IMR-90 (cell line): ENCODE measurements at regions not wholly inside any gene's neighbourhood (a gene's known extent, or its start where the extent isn't known, plus 50 kb on each side); places are given as distances from the start of the nearest gene placed in this dataset.

Experiments used
- ATAC-seq: fragments of 200-7000 bp; cut with Tn5 transposase; 2 replicates; pipeline ENCODE4 v1.9.1; 2020; ENCODE audit warnings: low read depth, mild to moderate bottlenecking, moderate library complexity
- BruUV-seq: library from RNA; stranded (reverse); fragments of 400-500 nt; replicated peaks from 2 replicates; lab custom pipeline; 2021; lab: Mats Ljungman, UMichigan
- CTCF ChIA-PET: fragments of 300-600 bp; formaldehyde crosslinking; extraction: SDS; loops from one replicate; lab custom pipeline; 2021; ENCODE audit warnings: antibody characterized with exemption; lab: Yijun Ruan, JAX
- POLR2A ChIA-PET: fragments of 300-600 bp; sonication (Branson Sonifier 250); formaldehyde crosslinking; loops from one replicate; lab custom pipeline; 2022; ENCODE audit warnings: antibody characterized with exemption; ENCODE audit not compliant: unreplicated experiment; lab: Charles Lee
- DNase-seq: peaks from one replicate; pipeline ENCODE4 v3.0.0; 2013
- H2AFZ ChIP-seq: replicated peaks from 2 replicates; pipeline ENCODE3; 2013; ENCODE audit warnings: low read length, mild to moderate bottlenecking; ENCODE audit not compliant: poor library complexity
- H2AK5ac ChIP-seq: 2 replicates; pipeline ENCODE4 v1.6.1; 2013; ENCODE audit warnings: low read depth, low read length, inconsistent platforms
- H2AK9ac ChIP-seq: replicated peaks from 2 replicates; pipeline ENCODE3; 2013; ENCODE audit warnings: mild to moderate bottlenecking, low read depth, low read length, moderate library complexity; ENCODE audit not compliant: poor library complexity
- H2BK120ac ChIP-seq: 2 replicates; pipeline ENCODE4 v1.6.1; 2013; ENCODE audit warnings: low read depth, low read length, inconsistent platforms
- H2BK15ac ChIP-seq: 3 replicates; pipeline ENCODE4 v1.6.1; 2013; ENCODE audit warnings: low read depth, low read length, inconsistent platforms
- H2BK20ac ChIP-seq: 2 replicates; pipeline ENCODE4 v1.6.1; 2013; ENCODE audit warnings: low read depth, mild to moderate bottlenecking, inconsistent platforms, low read length, moderate library complexity
- H2BK5ac ChIP-seq: 2 replicates; pipeline ENCODE4 v1.6.1; 2013; ENCODE audit warnings: mild to moderate bottlenecking, low read depth, low read length, inconsistent platforms; ENCODE audit not compliant: poor library complexity, severe bottlenecking
- H3K14ac ChIP-seq: replicated peaks from 2 replicates; pipeline ENCODE4 v1.6.1; 2013; ENCODE audit warnings: low read depth, low read length, inconsistent platforms
- H3K18ac ChIP-seq: 2 replicates; pipeline ENCODE4 v1.6.1; 2013; ENCODE audit warnings: low read depth, low read length, control low read depth
- H3K23ac ChIP-seq: 2 replicates; pipeline ENCODE4 v1.6.1; 2013; ENCODE audit warnings: low read depth, low read length, inconsistent platforms
- H3K27ac ChIP-seq: 2 replicates; pipeline ENCODE4 v1.5.1; 2013; ENCODE audit warnings: mild to moderate bottlenecking, control low read depth, low read length; ENCODE audit not compliant: insufficient read depth
- H3K27me3 ChIP-seq: 2 replicates; pipeline ENCODE4 v1.6.1; 2013; ENCODE audit warnings: low read length; ENCODE audit not compliant: control insufficient read depth, insufficient read depth
- H3K36me3 ChIP-seq: 2 replicates; pipeline ENCODE4 v1.6.1; 2013; ENCODE audit warnings: low read length, mixed read lengths; ENCODE audit not compliant: control insufficient read depth, insufficient read depth
- H3K4ac ChIP-seq: 2 replicates; pipeline ENCODE4 v1.6.1; 2013; ENCODE audit warnings: low read depth, low read length, inconsistent platforms
- H3K4me1 ChIP-seq: 2 replicates; pipeline ENCODE4 v1.6.1; 2013; ENCODE audit warnings: low read length, mixed read lengths; ENCODE audit not compliant: control insufficient read depth, insufficient read depth
- H3K4me2 ChIP-seq: 2 replicates; pipeline ENCODE4 v1.6.1; 2013; ENCODE audit warnings: low read depth, mild to moderate bottlenecking, control low read depth, low read length, moderate library complexity
- H3K4me3 ChIP-seq: 2 replicates; pipeline ENCODE4 v1.5.1; 2013; ENCODE audit warnings: low read depth, mild to moderate bottlenecking, control low read depth, low read length, moderate library complexity; ENCODE audit not compliant: insufficient read depth
- H3K56ac ChIP-seq: 2 replicates; pipeline ENCODE4 v1.6.1; 2013; ENCODE audit warnings: low read length, inconsistent platforms; ENCODE audit not compliant: insufficient read depth; ENCODE audit errors: extremely low read depth
- H3K79me1 ChIP-seq, 2 experiments: 2 replicates each; pipeline ENCODE4 v1.6.1; 2013; ENCODE audit warnings: low read length in 2 of 2, inconsistent platforms in 1 of 2, low read depth in 1 of 2
- H3K9ac ChIP-seq: 2 replicates; pipeline ENCODE4 v1.6.1; 2013; ENCODE audit warnings: low read depth, low read length, control low read depth
- H3K9me1 ChIP-seq: 2 replicates; pipeline ENCODE4 v1.6.1; 2013; ENCODE audit warnings: low read length, inconsistent platforms; ENCODE audit not compliant: insufficient read depth
- H3K9me3 ChIP-seq: 2 replicates; pipeline ENCODE4 v1.6.1; 2013; ENCODE audit warnings: low read length; ENCODE audit not compliant: control insufficient read depth, insufficient read depth
- H4K20me1 ChIP-seq: 2 replicates; pipeline ENCODE4 v1.6.1; 2013; ENCODE audit warnings: low read length, inconsistent platforms; ENCODE audit not compliant: insufficient read depth
- H4K5ac ChIP-seq: 2 replicates; pipeline ENCODE4 v1.6.1; 2013; ENCODE audit warnings: mild to moderate bottlenecking, low read depth, low read length, control low read depth
- H4K8ac ChIP-seq, 2 experiments: 2 replicates each; pipeline ENCODE4 v1.6.1; 2013; ENCODE audit warnings: low read depth in 2 of 2, low read length in 2 of 2, control low read depth in 1 of 2, inconsistent platforms in 1 of 2
- H4K91ac ChIP-seq: 2 replicates; pipeline ENCODE4 v1.6.1; 2013; ENCODE audit warnings: low read depth, low read length, inconsistent platforms; ENCODE audit not compliant: insufficient read depth
- BHLHE40 ChIP-seq: fragments of 150-350 bp; IDR thresholded peaks from 2 replicates; pipeline ENCODE4 v1.6.1; 2016; ENCODE audit warnings: mild to moderate bottlenecking, low read depth, low read length
- CHD1 ChIP-seq: IDR thresholded peaks from 2 replicates; pipeline ENCODE4 v1.6.1; 2012; ENCODE audit warnings: low read depth, low read length, improper control_type of control experiment
- MAZ ChIP-seq: IDR thresholded peaks from 2 replicates; pipeline ENCODE4 v1.6.1; 2012; ENCODE audit warnings: low read depth, mild to moderate bottlenecking, low read length, improper control_type of control experiment, moderate library complexity, borderline replicate concordance
- NFE2L2 ChIP-seq: fragments of 150-350 bp; IDR thresholded peaks from 2 replicates; pipeline ENCODE4 v1.6.1; 2016; ENCODE audit warnings: low read depth, mild to moderate bottlenecking, low read length
- POLR2A ChIP-seq: IDR thresholded peaks from 2 replicates; pipeline ENCODE4 v1.6.1; 2012; ENCODE audit warnings: mild to moderate bottlenecking, low read depth, low read length
- USF2 ChIP-seq: fragments of 150-350 bp; IDR thresholded peaks from 2 replicates; pipeline ENCODE4 v1.6.1; 2017; ENCODE audit warnings: mild to moderate bottlenecking, antibody characterized with exemption, low read length, low read depth
- WGBS, 2 experiments: methylation state at CpG; one replicate each; pipeline versions ENCODE4 v1.1.5 to v1.1.7; 2013; ENCODE audit warnings: missing lambda C conversion rate in 2 of 2; ENCODE audit not compliant: insufficient read length in 1 of 2; ENCODE audit errors: extremely low coverage in 2 of 2; 5-methylcytosine and 5-hydroxymethylcytosine counted together
- dilution Hi-C: fragments of 300-500 bp; cut with HindIII; formaldehyde crosslinking; loops from one replicate; pipeline ENCODE4 v1.14.3; 2018; ENCODE audit warnings: low sequenced_read_pairs; ENCODE audit not compliant: unreplicated experiment
- in situ Hi-C: fragments of 300-500 bp; cut with MboI; formaldehyde crosslinking; loops from 3 replicates; pipeline ENCODE4 v1.14.3; 2019; ENCODE audit warnings: low sequenced_read_pairs, inconsistent platforms, mixed read lengths
- intact Hi-C: fragments of 100-400 bp; cut with micrococcal nuclease; formaldehyde crosslinking; loops from 2 replicates; pipeline ENCODE4 v1.10.0; 2022
- TF ChIP-seq, protein P1 (sequence below): fragments of 150-350 bp; IDR thresholded peaks from 2 replicates; pipeline ENCODE4 v1.6.1; 2016; ENCODE audit warnings: low read depth, mild to moderate bottlenecking, low read length, moderate library complexity, borderline replicate concordance

DNA sequence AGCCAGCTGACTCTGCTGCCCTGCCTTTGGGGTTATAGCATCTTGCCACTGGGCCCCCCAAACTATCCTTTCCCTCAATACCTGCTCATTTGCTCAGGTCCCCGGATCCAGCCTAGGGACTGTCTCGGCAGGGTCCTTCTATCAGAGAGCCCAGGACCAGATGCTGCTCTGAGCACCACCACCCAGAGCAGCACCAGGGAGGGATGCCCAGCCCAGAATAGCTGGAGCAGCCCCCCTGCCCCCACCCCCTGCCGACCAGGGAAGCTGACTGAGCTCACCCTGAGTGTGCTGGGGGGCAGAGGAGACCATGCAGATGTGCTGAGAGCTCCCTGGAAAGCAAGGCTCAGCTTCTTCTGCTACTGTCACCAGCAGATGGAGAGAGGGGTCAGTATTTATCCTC lies 103.6 kb upstream of the IGSF1 start:
- Histone ChIP-seq H3K36me3 (no peaks in the 10 kb centered on the region), H4K91ac (no peak overlapping the region), H3K9me3 (peaks cover 8% of the 10 kb centered on the region; the same call in 1 of the 2 replicates), H4K5ac (no peak overlapping the region), H3K4ac (no peak overlapping the region), H2BK20ac (no peak overlapping the region), H3K14ac (no peak overlapping the region), H3K4me3 (no peak overlapping the region), H3K23ac (no peak overlapping the region), H3K27me3 (no peaks in the 10 kb centered on the region; the same call in 1 of the 2 replicates), H3K4me2 (no peak overlapping the region), H3K9ac (no peak overlapping the region), H4K8ac (no peak overlapping the region), H3K56ac (no peak overlapping the region), H2BK15ac (no peak overlapping the region), H3K18ac (no peak overlapping the region), H2AFZ (no peak overlapping the region), H2AK5ac (no peak overlapping the region), H3K4me1 (no peaks in the 10 kb centered on the region), H2BK5ac (no peak overlapping the region), H4K20me1 (no peaks in the 10 kb centered on the region), H2BK120ac (no peak overlapping the region), H3K9me1 (no peaks in the 10 kb centered on the region), H3K79me1 (no peaks in the 10 kb centered on the region), H3K27ac (no peak overlapping the region), H2AK9ac (no peak overlapping the region)
- dilution Hi-C loops (no loop called here), in situ Hi-C loops (no loop called here), intact Hi-C loops (no loop called here)
- no peak for ATAC-seq
- DNase-seq, result no peak
- CTCF ChIA-PET, result no interaction called here
- WGBS, 2 experiments, result no CpG with 5 or more reads among the region's 3 CpGs
- no TSS peak for BruUV-seq
- TF ChIP-seq MAZ (no peak), CHD1 (no peak), POLR2A (no peak), NFE2L2 (no peak), USF2 (no peak), BHLHE40 (no peak)
- TF ChIP-seq, protein P1, sequence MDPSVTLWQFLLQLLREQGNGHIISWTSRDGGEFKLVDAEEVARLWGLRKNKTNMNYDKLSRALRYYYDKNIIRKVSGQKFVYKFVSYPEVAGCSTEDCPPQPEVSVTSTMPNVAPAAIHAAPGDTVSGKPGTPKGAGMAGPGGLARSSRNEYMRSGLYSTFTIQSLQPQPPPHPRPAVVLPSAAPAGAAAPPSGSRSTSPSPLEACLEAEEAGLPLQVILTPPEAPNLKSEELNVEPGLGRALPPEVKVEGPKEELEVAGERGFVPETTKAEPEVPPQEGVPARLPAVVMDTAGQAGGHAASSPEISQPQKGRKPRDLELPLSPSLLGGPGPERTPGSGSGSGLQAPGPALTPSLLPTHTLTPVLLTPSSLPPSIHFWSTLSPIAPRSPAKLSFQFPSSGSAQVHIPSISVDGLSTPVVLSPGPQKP, result no peak
- POLR2A ChIA-PET, result no interaction called here
